ENCODE measurements at regions not wholly inside any gene's neighbourhood (a gene's known extent, or its start where the extent isn't known, plus 50 kb on each side); places are given as distances from the start of the nearest gene placed in this dataset.

DNA sequence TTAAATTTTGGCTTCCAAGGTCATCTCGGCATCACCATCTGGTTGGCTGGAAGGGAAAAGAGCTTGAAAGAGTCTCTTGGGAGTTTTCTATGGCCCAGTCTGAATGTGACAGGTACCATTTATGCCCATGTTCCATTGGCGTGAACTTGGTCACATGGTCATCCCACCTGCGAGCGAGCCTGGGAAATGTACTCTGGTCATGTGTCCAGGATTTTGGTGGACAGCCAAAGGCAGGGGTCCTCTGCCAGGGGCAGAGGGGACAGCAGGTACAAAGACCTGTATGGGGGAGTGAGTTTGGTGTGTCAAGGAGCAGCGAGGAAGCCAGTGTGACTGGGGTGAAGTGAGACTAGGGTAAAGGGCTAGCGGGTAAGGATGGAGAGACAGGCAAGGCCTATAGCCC lies 112.6 kb downstream of the CDC5L start:
- DNase-seq: no peak

DNA sequence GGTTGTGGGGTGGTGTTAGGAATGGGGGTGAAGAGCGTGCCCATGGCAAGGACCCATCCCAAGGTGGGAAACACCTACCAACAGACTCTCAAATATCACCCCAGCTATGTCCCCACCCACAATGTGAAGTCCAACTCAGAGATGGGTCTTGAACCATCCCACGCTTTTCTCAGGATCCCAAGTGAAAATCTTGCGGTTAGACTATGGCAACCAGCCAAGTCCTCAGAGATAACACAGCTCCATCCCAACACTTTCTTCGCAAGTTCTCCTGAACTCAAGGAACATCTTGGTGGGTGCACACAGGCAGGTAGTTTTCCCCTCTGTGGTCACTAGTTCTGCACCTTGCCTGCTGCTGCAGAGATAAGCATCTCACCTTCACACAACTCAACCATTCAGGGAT lies 116.0 kb downstream of the CDC5L start:
- DNase-seq: no peak

- DNase-seq: no peak
Measured at GRCh38 chr6:44504301-44504791, 116.8 kb downstream of the CDC5L start.

DNA sequence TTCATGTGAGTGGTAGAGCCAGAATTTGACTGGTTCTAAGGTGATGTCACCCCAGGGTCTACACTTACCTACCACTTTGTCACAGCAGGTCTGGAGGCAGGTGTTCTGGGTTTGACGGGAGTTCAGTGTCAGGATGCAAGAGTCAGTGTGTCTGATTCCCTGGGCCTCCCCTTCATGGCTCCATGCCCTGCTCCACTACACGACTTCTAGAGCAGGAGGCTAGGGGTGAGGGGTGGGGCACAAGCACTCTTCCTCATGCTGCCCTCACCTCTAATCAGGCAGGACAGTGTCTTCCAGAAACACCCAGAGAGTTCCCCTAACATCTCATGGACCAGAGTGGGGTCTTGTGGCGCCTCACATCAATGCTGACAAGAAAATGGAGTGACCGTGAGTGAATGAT lies 118.2 kb downstream of the CDC5L start:
- DNase-seq: no peak

DNA sequence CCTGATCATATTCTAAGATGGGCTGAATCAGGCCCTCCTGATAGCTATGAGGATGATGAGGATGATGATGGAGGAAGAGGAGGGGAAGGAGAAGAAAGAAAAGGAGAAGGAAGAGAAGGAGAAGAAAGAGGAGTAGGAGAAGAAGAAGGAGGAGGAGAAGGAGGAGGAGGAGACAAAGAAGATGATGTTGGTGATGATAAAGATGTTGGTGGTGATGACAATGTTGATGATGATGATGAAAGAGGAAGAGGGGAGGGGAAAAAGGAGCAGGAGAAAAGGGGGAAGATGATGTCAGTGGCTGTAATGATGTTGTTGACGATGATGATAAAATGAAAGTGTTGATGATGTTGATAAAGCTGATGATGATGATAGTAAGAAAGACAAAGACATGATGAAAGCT lies 119.5 kb downstream of the CDC5L start:
- no peak for DNase-seq

DNA sequence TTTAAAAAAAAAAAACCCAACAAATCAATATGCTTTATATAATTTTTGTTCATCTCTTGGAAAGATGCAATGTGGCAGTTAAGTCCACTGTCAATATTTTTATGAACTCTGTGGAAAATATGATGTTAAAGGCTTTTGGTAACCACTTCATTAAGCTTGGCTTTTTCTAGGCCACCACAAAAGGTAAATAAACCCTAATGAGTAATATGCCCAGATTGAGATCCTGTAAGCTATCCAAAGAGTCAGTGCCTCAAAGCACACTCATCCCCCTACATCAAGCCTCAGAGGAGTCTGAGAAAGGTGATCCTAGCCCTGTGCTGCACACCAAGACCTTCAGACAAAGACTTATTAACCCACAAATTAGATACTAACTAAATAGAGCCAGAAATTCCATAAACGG lies 121.1 kb downstream of the CDC5L start:
- no peak for DNase-seq

- DNase-seq: no peak
Measured at GRCh38 chr6:44511126-44511525, 123.6 kb downstream of the CDC5L start.

GRCh38 chr6:44512868-44513741 lies 125.6 kb downstream of the CDC5L start:
- DNase-seq: no peak

- DNase-seq: no peak
Measured at GRCh38 chr6:44514085-44514484, 126.6 kb downstream of the CDC5L start.

- no peak for DNase-seq
Measured at GRCh38 chr6:44514576-44515193, 127.2 kb downstream of the CDC5L start.

- no peak for DNase-seq
Measured at GRCh38 chr6:44522871-44523270, 135.4 kb downstream of the CDC5L start.

- DNase-seq: no peak
Measured at GRCh38 chr6:44524476-44525227, 137.1 kb downstream of the CDC5L start.

DNA sequence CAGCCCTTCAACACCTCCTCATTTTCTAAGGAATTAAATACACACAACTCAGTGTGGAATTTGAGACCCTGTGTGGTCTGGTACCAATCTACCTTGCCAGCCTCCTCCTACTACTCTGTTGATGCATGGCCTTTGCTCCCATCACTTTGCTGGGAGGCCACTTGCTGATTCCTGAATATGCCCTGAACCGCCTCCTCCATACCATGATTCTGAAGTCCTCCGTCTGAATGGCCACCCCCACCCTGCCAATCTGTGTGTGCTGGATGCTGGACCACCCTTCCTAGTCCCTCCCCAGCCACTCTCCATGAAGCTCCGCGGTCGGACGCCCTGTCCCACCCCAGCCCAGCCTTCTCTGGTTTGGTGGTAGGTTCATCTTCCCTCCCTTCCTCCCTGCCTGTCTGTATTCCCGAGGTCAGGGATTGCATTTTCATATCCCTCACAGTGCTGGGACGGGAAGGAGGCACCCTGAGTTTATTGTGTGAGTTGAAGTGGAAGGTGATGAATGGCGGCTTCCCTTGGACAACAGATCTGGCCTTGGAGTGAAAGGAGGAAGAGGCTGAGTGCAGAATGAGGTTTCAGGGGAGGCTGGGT lies 138.3 kb downstream of the CDC5L start:
- no peak for DNase-seq

DNA sequence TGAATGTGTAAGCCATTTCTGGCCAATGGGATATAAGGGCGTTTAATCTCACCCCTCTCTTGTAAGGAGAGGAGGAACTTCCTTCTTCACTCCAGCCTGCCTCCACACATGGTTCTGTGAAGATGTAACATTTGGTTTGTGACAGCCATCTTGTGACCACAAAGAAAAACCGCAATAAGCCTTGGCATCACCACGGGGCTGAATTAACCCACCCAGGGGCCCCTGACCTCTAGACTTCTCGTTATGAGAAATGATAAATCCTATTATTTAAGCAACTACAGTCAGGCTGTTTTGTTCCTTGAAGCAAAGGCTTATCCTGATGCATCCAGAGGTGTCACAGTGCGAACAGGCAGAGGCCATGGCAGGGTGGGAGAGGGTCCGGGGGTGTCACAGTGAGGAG lies 139.7 kb downstream of the CDC5L start:
- DNase-seq: peak; percentile 38

GRCh38 chr6:44527583-44528369 lies 140.3 kb downstream of the CDC5L start:
- DNase-seq: no peak

DNA sequence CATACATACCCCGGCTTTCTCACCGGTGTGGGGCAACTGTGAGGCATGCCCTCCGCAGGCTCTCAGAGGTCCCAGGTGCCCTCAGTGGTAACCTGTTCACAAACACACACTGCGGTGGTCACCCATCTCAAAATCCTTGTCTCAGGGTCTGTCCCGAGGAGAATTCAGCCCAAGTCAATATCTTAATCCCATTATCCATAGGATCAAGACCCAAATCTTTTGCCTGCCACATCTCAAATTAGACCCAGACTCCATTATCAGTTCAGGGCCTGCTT lies 140.8 kb downstream of the CDC5L start:
- DNase-seq: no peak

DNA sequence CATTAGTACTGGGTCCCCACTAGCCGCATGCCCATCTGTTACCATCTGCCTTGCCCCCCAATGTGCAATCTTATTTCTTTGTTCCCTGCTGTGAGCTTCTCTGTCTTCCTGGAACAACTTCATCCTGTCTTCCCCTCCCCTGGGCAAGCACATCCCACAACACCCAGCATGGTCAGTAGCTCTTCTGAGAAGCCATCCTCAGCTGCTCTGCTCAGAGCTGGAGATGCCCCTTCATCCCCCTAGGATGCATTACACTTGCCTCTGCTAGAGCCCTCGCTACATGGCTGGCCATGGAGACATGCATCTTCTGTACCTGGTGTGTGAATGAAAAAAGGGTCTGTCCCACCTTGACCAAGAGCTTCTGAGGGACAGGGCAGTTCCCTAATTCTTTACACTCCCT lies 141.2 kb downstream of the CDC5L start:
- DNase-seq: no peak

- no peak for DNase-seq
Measured at GRCh38 chr6:44529146-44529905, 141.8 kb downstream of the CDC5L start.

GRCh38 chr6:44530209-44530909 lies 142.9 kb downstream of the CDC5L start:
- DNase-seq: no peak

DNA sequence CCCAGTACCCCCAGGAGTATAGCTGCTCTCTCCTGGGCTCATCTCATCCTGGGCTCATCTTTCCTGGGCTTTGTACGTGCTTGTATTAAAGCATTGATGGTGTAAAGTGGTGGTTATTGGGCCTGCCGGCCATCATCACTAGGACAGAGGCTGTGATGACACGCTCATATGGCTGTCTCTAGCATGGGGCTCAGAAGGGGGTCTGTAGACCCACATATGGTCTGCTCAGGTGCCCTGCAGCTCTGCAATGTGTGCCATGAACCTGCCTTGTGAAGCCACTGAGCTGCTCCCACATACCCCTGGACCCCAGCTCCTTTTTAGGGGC lies 143.4 kb downstream of the CDC5L start:
- no peak for DNase-seq

GRCh38 chr6:44531442-44532015 lies 144.0 kb downstream of the CDC5L start:
- no peak for DNase-seq

Data from activated CD4-positive, alpha-beta T cell treated with anti-CD3 and anti-CD28 coated beads for 48 hours (primary cell).